Mesenteric fat pad (tissue), 1 donor: ENCODE measurements at regions not wholly inside any gene's neighbourhood (a gene's known extent, or its start where the extent isn't known, plus 50 kb on each side); places are given as distances from the start of the nearest gene placed in this dataset.

ENCODE experiments used
- DNase-seq: peaks from one replicate; pipeline ENCODE4 v3.0.0-alpha.2; 2020; ENCODE audit warnings: low spot score
- donor health status: DM: yes; HTN: yes; CAD: no.

DNA sequence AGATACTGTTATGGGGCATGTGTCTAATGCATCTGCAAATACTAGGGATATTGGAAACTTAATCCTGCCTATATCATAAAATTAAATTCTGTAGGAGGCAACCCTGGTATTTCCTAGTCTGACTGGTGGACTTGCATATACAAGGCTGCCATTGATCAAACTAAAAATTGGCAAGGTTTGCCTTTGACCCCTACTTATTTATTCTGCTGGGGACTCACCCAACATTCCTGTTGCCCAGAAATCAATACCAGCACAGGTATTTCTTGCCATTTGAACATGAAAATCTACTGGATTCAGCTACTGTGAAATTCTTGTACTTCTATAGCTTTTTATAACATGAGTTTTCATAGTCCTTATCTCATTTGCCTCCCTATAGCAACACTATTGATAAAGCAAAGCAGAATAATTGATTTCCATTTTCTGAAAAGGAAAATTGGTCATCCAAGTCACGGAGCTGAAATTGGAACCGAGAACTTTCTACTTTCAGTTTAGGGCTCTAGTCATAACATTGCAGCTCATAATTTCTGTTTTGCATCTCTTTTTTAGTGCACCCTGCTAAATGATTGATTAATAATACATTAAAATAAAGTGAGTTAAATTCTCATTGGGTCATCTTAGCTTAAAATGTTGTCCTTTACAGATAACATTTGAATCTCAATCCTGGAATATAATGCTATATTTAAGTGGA, 365.2 kb downstream of the MFSD1 start:
- no peak for DNase-seq

DNA sequence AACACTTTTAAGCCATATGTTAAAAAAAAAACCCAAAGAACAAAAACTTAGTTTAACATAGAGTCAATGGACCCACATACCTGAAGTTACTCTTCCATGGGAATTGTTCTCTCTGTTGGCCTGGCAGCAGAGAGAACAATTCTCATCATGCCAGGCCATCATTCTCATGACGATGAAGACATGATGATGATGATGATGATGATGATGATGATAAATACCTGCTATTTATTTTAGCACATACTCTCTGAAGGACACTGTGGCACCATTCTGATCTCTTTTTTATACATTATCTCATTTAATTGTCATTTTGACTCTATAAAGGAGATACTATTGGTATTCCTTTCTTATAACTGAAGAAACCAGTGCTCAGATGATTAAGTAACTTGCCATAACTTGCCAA, 366.9 kb downstream of the MFSD1 start:
- no peak for DNase-seq

DNA sequence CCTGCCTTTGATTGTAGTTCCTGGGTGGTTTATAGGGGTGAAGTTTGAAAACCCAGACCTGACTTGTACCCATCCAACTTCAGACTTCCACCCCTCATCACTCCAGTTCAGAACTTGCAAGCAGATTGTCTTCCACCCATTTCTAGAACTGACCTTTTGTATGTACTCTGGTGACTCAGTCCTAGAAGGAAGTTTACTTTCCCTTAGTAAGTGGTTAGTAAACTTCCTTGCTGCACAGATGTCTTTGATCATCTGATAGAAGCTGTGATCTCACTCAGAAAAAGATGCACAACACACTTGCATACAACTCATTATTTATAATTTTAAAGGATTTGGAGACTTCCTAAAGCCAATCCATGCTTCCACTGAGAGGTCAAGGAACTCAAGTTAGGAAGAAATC, 368.0 kb downstream of the MFSD1 start:
- DNase-seq, result no peak

DNA sequence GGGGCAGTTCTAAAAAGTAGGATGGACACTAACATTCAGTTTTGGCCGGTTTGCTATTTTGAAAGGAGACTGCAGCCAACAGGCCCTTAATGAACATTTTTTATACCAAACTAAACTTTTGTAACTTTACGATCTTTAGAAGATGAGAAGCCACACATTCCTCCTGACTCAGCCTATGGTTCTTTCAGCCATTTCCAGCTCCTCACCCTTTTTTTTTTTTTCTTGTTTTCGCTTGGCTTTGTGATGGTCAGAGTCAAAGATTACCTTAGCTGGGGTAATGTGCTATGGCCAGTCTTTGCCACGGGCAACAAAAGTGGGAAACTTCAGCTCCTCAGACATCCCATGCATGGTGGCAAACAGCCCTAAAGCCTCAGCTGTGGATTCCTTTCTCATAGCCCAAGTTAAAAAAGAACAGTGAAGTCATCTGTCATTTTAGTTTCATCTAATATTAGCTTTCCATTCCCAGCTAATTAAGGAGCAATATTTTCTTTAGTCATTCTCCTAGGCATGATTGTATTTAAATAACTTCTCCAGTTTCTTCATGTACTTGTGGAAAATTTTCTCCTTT, 368.7 kb downstream of the MFSD1 start:
- no peak for DNase-seq

DNA sequence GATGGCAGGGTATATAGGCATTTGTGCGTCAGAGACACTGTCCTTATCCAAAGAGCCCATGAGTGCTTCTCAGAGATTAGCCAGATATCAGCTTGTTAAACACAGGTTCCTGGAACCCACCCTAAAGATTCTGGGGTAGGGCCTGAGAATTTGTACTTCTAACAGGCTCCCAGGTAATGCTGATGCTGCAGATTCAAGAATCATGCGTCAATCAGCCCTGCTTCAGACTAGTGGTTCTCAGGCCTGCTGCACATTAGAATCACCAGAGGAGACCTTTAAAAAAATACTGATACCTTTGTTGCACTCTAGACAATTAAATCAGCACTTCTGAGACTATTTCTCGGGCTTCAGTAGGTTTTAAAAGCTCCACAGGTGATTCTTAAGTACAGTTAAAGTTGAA, 369.5 kb downstream of the MFSD1 start:
- DNase-seq, result no peak

DNA sequence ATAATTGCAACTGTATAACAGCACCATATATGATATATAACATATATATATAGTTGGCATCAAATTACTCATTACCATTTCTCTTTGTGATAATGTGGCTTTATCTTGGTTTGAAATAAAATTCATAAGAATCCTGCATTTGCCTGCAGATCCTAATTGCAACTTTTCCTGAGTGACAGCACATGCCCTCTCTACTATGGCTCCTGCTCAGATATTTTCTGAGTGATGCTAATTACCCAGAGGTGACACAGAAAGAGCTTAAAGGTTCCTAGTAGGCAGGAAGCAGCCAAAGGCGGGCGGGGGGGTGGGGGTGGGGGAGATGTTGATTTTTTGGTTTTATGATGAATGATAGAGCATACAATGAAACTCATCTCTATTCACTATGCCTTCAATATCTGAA, 370.6 kb downstream of the MFSD1 start:
- no peak for DNase-seq

DNA sequence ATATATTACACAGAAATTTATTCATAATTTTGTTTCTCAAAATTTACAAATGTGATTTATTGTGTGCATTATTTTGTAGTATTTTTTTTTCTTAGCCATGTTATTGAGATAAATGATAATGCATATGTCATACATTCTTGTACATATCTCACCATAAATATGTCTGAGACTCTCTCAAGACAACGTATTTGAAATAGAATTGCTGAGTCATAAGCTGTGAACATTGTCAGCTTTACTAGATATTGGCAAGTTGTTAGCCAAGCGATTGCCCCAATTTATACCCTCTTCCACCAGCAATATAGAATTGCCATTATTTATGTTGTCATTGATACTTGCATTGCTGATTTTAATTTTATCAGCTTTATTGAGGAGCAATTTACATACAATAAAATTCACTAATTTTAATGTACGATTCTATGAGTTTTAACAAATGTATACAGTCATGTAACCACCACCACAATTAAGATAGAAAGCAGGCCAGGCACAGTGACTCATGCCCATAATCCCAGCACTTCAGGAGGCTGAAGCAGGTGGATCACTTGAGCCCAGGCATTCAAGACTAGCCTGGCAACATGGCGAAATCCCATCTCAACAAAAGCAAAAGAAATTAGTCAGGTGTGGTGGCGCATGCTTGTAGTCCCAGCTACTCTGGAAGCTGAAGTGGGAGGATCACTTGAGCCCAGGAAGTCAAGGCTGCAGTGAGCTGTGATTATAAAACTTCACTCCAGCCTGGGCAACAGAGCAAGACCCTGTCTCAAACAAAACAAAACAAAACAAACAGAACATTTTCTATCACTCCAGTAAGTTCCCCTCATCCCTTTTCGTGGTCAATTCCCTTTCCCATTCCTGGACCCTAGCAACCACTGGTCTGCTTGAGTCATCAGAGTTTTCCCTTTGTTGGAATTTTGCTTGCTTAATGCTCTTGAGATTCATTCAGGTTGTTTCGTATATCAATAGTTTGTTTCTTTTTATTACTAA, 373.1 kb downstream of the MFSD1 start:
- no peak for DNase-seq

DNA sequence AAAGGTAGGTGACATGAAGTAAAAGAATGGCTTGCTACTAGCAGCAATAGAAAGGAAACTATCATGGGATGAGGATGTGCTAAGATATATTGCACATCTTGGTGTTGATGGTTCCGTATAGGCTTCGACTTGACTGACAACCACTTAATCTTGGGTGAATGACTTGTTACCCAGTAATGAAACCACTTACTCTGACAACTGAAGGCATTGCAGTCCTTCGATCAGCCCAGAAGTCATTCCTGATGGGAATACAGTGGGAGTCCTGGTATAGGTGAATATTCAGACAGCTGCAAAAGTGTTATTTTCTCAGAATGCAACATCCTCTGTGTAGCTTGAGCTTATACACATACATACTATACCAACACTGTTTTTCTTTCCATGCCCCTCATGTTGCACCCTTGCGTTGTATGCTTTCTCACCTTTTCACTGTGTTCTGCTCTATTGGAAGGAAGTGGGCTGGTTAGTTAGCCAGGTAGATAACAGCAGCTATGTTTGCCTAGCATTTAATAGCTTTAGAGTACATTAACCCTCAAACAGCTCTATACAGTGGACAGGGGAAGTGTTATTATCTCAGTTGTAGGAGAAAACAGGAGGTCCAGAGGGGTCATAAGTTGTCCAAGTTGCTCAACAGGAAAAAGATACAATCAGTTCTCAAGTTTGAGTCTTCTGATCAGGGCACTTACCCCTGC, 376.5 kb downstream of the MFSD1 start:
- DNase-seq, result no peak

DNA sequence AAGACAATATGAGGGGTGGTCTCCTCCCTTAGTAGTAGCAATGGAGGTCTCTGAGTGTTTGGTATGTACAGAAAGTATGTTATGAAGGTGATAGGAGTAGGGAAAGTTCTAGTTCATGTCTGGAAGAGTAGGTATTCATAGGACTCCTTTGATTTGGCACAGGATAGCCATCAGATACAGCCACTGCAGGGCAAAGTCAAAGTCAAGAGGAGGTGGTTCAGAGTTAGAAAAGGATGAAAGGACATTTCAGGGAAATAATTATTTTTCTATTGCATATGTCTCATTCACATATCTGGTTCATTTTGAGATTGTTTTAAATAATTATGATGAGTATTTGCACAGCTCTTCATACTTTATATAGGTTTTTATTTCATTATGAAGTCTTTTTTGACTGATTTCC, 381.1 kb downstream of the MFSD1 start:
- no peak for DNase-seq

DNA sequence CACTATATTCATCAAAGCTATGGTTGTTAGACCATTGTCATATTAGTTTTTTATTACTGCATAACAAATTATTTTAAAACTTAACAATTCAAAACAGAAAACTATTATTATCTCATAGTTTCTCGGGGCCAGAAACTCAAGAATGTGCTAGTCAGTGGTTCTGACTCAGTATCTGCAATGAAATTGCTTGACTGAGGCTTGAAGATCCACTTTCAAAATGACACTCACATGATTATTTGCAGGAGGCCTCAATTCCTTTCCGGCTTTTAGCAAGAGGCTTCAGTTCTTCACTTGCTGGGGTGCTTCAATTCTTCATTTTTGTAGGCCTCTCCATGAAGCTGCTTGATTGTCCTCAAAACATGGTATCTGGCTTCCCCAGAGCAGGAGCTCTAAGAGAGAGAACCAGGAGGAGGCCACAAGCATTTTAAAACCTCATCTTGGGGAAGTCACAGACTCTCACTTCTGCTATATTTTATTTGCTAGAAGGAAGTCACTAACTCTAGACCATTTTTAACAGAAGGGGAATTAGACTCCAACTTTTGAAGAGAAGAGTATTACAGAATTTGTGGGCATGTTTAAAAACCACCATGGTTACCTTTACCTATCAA, 383.7 kb downstream of the MFSD1 start:
- no peak for DNase-seq

DNA sequence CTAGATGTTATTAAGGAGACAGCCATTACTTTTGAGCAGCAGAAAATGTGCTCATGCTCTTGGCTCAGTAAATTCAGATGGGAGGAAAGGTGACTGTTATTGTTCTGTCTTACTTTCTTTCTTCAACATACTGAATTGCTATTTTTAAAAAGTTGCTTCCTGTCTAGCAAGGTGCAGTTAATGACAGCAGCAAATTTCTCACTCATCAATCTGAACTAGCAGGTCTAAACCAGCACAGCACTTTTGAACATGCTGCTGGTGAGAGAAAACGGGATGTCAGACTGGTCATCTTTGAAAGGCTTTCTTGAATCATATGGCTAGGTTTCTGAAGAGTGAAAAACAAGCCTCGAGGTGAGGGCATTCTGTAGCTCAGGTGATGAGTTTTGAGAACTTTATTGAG, 384.7 kb downstream of the MFSD1 start:
- no peak for DNase-seq

DNA sequence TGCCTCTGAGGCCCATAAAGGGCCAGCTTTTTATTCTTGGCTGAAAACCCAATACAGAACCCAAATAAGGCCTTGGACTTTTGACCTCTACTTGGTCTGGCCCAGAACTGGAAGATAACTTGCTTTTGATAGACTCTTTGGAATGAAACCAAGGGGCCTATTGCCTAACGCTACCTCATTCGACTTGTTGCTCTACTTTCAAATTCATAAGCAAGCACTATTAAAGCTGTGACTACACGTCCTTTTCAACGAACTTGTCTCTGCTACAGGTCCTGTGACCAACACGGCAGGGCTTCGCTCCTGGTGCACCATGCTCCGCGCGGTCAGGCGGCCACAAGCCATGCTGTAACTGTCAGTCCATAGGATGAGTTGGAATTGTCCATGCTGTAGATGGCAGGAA, 385.4 kb downstream of the MFSD1 start:
- no peak for DNase-seq

DNA sequence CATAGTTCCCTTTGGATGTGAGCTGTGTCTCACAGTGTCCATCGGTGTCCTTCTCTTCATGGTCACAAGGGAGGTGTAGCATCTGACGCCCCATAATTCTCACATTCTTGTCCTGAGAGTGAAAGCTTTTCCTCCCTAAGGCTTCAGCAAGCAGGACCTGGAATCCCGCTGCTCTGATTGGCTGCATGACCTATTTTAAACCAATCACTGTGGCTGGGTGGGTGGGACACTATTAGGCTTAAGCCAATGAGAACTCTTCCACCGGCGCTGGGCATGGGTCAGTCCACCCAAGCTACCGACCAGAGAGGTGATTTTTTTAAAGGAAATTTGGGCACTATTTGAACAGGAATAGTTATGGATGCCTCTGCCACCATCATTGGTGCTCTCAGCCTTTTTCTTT, 385.9 kb downstream of the MFSD1 start:
- no peak for DNase-seq

DNA sequence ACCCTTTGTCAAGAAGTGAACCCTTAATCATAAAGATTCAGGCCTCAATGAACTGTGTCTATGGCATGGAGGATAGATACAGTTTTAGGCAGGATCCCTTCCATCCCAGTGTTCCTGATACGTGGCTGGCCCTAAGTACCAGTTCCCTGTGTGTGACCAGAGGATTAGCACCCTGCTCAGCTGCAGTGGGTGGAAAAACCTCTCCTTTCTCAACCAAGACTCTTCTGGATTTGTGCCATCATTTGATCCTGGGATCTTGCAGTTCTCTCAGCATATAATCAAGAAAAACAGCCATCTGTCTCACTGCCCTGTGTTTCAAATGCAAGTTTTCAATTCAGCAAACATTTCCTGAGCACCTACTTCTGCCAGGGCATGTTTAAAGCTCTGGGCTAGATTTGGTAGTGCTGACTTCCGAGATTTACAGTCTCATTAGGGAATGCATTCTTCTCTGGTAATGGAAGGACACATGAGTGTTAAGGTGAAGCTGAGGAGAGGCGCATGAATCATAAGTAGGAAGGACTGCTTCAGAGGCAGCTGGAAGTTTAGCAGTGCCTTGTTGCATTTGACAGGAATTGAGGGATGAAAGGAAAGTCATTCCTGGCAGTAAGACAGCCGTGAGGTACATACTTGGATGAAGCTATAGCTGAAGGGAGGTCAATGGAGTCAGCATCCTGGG, 388.3 kb downstream of the MFSD1 start:
- no peak for DNase-seq

DNA sequence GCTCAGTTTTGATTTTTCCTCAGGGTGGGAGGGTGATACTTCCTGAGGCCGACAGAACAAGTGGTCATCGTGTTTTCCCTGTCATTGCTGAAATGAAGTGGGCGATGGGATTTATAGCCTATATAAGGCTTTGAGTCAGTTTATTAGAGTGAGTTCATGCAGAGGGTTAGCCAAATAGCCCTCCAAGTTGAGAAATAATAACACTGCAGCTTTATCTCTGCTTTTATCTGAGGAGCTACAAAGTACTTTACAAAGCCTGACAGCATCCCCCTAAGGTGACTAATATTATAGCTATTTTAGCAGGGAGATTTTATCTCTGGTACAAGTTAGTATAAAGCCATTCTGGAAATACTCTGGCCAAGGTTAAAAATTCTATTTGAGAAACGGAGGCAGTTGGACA, 389.6 kb downstream of the MFSD1 start:
- DNase-seq, result no peak

DNA sequence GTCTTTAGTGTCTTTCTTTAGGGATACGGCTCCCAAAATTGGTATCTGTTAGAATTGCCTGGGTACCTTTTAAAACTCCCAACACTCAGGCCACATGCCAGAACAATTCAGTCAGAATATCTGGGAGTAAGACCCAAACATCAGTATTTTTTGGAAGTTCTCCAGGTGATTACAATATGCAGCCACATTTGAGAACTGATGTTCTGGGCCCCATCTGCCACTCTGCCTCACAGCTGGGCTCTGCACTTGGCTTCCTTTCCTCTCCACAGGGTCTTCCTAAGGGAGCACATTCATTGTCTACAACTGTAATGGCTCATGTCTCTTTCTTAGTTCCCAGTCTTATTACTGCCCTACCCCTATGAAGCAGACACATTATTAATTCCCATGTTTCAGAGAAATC, 394.5 kb downstream of the MFSD1 start:
- DNase-seq, result no peak

DNA sequence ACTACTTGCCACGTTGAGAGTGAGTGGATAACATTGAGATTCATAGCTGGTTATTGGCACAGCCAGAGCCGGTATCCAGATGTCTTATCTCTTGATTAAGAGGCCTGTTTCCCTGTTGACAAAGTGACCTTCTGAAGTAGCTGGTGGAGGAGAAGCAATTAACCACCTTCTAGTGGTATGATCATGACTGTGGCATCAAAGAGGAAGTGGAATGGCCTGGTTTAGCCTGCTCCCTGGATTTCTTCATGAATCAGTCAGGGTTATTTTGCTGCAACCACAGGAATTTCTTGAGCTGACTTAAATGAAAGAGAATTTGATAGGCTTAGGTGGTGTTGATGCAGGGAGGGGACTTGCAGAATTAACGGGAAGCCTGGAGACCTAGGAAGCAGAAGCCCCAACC, 398.3 kb downstream of the MFSD1 start:
- no peak for DNase-seq

DNA sequence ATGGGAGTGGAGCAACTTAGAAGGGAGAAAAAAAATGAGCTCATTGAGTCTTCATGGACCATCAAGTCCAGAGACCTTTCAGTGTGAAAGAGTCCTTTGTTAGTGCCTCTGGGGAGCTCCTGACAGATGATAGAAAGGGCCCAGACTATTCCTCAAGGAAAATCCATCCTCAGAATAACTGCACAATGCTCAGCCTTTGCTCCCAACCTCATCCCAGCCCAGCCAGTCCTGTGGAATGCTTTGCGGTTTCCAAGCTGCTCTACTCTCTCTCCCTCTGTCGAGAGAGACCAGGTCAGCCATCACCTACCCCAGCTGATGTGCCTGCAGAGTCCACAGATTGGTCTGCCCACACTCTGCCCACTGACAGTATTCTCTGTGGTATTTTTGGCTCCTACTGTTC, 406.2 kb downstream of the MFSD1 start:
- no peak for DNase-seq

DNA sequence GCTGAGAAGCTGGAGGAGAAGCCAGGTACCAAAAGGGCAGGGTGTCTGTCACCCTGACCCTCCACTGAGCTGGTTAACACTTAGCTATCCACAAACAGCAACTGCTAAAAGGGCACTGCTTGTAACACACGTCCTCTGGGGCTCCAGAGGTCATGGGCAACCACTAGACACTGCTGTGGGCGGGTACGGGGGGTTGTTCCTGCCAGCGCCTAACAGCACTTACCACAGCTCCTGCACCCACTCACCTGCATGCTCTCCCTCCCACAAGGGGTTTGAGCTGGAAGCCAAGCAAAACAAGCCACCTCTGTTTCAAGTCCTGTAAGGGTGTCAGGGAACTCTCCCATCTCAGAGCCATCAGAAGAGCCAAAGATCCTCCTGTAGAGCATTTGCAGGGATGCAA, 407.6 kb downstream of the MFSD1 start:
- DNase-seq, result no peak

DNA sequence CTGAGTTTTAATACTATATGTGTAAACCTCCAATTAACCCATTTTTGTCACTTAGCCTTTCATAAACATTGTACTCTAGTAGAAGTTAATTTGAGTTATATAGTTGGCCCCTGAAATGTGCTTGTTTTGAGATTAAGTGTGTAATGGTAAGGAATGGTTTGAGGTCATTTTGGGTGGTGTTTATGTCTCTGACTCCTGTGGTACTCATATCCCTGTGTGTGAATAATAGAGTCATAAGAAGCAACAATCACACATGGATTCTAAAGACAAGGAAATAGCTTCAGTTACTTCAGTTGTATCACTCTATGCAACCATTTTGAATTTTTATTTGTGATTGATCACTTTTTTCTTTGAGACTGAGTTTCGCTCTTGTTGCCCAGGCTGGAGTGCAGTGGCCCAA, 408.5 kb downstream of the MFSD1 start:
- no peak for DNase-seq

DNA sequence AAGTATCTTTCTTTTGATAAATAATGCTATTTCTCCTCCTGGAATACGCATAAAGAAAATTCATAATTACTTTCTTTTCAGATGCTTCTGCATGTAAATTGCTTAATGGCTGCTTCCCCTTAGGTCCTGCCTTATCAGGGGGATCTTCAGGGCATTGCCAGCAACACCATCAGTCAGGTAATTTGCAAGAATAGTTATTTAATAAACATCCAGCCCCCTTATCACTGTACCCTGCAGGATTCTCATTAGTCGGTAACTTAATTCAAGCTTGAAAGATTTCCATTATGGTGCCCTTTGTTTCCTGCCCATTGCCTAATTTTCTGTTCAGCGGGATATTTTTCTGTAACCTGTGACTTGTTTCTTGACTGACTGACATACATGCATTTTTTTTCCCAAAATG, 414.5 kb downstream of the MFSD1 start:
- no peak for DNase-seq
